ENCODE measurements at regions not wholly inside any gene's neighbourhood (a gene's known extent, or its start where the extent isn't known, plus 50 kb on each side); places are given as distances from the start of the nearest gene placed in this dataset.

DNA sequence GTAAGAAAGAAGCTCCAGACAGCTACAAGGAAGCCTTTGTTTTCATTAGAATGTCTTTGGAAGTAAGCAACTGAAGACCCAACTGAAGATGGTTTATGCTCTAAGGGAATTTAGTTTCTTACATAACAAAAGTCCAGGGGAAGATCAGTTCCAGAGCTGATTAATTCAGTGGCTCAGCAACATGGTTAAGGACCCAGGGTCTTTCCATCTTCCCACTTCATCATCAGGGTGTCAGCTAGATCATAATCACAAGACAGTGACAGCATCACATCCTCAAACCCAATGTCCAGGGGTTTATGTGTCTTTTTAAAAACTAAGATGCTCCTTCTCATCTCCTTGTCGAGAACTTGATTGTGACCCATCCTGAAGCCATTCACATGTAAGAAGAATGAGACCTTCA is 119.7 kb upstream of the PRDM1 start (continued):
- TF ChIP-seq, protein P1, sequence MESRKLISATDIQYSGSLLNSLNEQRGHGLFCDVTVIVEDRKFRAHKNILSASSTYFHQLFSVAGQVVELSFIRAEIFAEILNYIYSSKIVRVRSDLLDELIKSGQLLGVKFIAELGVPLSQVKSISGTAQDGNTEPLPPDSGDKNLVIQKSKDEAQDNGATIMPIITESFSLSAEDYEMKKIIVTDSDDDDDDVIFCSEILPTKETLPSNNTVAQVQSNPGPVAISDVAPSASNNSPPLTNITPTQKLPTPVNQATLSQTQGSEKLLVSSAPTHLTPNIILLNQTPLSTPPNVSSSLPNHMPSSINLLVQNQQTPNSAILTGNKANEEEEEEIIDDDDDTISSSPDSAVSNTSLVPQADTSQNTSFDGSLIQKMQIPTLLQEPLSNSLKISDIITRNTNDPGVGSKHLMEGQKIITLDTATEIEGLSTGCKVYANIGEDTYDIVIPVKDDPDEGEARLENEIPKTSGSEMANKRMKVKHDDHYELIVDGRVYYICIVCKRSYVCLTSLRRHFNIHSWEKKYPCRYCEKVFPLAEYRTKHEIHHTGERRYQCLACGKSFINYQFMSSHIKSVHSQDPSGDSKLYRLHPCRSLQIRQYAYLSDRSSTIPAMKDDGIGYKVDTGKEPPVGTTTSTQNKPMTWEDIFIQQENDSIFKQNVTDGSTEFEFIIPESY (IDR thresholded peaks at IDR 0.05) = no peak

DNA sequence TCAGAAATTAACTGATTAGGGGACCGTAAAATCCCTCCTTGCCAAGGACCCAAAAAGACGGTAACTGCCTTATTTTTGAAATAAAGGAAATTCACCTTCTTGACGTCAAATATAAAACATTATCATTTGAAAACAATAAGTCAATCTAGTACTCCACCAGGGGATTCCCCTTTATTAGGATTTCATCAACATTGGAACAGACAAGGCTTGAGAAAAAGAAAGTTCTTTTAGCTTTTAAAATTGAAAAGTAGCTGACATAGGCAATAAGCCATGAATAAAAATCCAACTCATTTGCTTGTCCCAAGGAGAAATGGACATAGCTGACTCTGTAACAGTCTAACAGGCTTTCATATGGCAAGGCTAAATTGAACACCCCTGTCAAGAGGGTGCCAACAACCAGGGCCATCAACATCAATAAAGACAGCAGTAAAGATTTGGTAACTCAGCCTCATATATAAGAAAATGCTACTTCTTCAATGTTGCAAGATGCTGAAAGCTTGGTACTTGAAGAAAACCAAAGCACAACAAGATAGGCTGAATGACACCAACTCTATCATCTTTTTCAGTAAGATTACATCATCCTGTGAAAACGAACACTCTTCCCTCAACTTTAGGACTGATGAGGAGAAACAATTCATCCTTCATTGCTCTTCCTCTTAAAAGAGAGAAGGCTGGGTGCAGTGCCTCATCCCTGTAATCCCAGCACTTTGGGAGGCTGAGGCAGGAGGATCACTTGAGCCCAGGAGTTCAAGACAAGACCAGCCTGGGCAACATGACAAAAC is 121.0 kb upstream of the PRDM1 start:
- Histone ChIP-seq H3K36me3 (ENCODE audit: control insufficient read depth in 4 of 4, insufficient read depth in 3 of 4, low read depth in 1 of 4, low read length in 3 of 4) (no peaks in the 10 kb centered on the region), H3K27ac (ENCODE audit: low read depth in 1 of 2, low read length in 2 of 2) (no peak overlapping the region), H3K9me3 (ENCODE audit: control insufficient read depth in 4 of 4, low read length in 3 of 4) (no peaks in the 10 kb centered on the region), H3K9ac (ENCODE audit: low read depth in 1 of 2, low read length in 2 of 2) (no peak overlapping the region), H3K4me1 (ENCODE audit: control insufficient read depth in 4 of 4, insufficient read depth in 4 of 4, low read length in 3 of 4) (no peaks in the 10 kb centered on the region), H3K27me3 (ENCODE audit: control insufficient read depth in 4 of 4, insufficient read depth in 4 of 4, low read length in 3 of 4) (no peaks in the 10 kb centered on the region), H3K4me3 (ENCODE audit: low read depth in 1 of 3, low read length in 3 of 3) (no peak overlapping the region)
- no peak for DNase-seq (ENCODE audit: low spot score)
- TF ChIP-seq RAD21 (IDR thresholded peaks at IDR 0.05) = no peak
- no peak for TF ChIP-seq RXRA (IDR thresholded peaks at IDR 0.05)
- TF ChIP-seq, protein P2, sequence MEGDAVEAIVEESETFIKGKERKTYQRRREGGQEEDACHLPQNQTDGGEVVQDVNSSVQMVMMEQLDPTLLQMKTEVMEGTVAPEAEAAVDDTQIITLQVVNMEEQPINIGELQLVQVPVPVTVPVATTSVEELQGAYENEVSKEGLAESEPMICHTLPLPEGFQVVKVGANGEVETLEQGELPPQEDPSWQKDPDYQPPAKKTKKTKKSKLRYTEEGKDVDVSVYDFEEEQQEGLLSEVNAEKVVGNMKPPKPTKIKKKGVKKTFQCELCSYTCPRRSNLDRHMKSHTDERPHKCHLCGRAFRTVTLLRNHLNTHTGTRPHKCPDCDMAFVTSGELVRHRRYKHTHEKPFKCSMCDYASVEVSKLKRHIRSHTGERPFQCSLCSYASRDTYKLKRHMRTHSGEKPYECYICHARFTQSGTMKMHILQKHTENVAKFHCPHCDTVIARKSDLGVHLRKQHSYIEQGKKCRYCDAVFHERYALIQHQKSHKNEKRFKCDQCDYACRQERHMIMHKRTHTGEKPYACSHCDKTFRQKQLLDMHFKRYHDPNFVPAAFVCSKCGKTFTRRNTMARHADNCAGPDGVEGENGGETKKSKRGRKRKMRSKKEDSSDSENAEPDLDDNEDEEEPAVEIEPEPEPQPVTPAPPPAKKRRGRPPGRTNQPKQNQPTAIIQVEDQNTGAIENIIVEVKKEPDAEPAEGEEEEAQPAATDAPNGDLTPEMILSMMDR (IDR thresholded peaks at IDR 0.05; ENCODE audit: low read depth, low read length, missing input control) = no peak
- 73% methylated on average over 4 of the region's 4 CpGs for WGBS

DNA sequence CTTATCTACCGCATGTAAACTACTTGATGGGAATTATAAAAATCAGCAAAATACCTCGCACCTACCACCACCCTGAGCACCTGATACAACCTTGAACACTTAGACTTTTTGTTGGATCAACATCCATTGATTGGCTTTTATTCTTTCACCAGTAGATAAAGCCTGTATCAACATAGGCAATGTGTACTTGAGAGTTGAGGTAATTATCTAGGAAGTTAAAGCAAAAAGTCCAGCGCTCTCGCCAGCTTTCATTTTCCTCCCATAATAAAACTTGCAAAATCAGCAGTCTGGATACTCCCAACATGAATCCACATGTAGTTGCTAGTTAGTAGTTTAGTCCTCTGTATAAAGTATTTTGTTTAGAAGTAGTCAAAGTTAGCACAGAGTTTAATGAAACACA is 132.0 kb upstream of the PRDM1 start:
- no peak for DNase-seq (ENCODE audit: low spot score)
- 46% methylated on average over 4 of the region's 4 CpGs for WGBS
- no peaks in the 10 kb centered on the region for H3K9me3 ChIP-seq (ENCODE audit: control insufficient read depth in 4 of 4, low read length in 3 of 4)
- no peaks in the 10 kb centered on the region for H3K4me1 ChIP-seq (ENCODE audit: control insufficient read depth in 4 of 4, insufficient read depth in 4 of 4, low read length in 3 of 4)
- no peaks in the 10 kb centered on the region for H3K36me3 ChIP-seq (ENCODE audit: control insufficient read depth in 4 of 4, insufficient read depth in 3 of 4, low read depth in 1 of 4, low read length in 3 of 4)
- H3K27me3 ChIP-seq (ENCODE audit: control insufficient read depth in 4 of 4, insufficient read depth in 4 of 4, low read length in 3 of 4) = peaks cover 0 to 2% (median 0%) of the 10 kb centered on the region in 4 donors
- H3K4me3 ChIP-seq (ENCODE audit: low read depth in 1 of 3, low read length in 3 of 3) = no peak overlapping the region
- H3K9ac ChIP-seq (ENCODE audit: low read depth in 1 of 2, low read length in 2 of 2) = no peak overlapping the region
- TF ChIP-seq, protein P3, sequence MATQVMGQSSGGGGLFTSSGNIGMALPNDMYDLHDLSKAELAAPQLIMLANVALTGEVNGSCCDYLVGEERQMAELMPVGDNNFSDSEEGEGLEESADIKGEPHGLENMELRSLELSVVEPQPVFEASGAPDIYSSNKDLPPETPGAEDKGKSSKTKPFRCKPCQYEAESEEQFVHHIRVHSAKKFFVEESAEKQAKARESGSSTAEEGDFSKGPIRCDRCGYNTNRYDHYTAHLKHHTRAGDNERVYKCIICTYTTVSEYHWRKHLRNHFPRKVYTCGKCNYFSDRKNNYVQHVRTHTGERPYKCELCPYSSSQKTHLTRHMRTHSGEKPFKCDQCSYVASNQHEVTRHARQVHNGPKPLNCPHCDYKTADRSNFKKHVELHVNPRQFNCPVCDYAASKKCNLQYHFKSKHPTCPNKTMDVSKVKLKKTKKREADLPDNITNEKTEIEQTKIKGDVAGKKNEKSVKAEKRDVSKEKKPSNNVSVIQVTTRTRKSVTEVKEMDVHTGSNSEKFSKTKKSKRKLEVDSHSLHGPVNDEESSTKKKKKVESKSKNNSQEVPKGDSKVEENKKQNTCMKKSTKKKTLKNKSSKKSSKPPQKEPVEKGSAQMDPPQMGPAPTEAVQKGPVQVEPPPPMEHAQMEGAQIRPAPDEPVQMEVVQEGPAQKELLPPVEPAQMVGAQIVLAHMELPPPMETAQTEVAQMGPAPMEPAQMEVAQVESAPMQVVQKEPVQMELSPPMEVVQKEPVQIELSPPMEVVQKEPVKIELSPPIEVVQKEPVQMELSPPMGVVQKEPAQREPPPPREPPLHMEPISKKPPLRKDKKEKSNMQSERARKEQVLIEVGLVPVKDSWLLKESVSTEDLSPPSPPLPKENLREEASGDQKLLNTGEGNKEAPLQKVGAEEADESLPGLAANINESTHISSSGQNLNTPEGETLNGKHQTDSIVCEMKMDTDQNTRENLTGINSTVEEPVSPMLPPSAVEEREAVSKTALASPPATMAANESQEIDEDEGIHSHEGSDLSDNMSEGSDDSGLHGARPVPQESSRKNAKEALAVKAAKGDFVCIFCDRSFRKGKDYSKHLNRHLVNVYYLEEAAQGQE (IDR thresholded peaks at IDR 0.05) = no peak
- no peak for TF ChIP-seq EGR1 (IDR thresholded peaks at IDR 0.05; ENCODE audit: low read depth in 2 of 2)
- no peak for TF ChIP-seq FOXA1 (IDR thresholded peaks at IDR 0.05)
- no peak for TF ChIP-seq JUND (IDR thresholded peaks at IDR 0.05)
- TF ChIP-seq, protein P2 (IDR thresholded peaks at IDR 0.05; ENCODE audit: low read depth, low read length, missing input control) = no peak
- TF ChIP-seq GABPA (IDR thresholded peaks at IDR 0.05 in 1 of 2, conservative IDR thresholded peaks at IDR 0.05 in 1 of 2) = no peak
- TF ChIP-seq NR2F2 (IDR thresholded peaks at IDR 0.05) = no peak
- TF ChIP-seq, protein P1 (IDR thresholded peaks at IDR 0.05) = no peak
- TF ChIP-seq HNF4G (IDR thresholded peaks at IDR 0.05) = no peak
- no peak for TF ChIP-seq TAF1 (conservative IDR thresholded peaks at IDR 0.05)
- no peak for TF ChIP-seq FOXA2 (IDR thresholded peaks at IDR 0.05)
- no peak for TF ChIP-seq RAD21 (IDR thresholded peaks at IDR 0.05)
- no peak for TF ChIP-seq HNF4A (conservative IDR thresholded peaks at IDR 0.05)
- TF ChIP-seq, protein P4, sequence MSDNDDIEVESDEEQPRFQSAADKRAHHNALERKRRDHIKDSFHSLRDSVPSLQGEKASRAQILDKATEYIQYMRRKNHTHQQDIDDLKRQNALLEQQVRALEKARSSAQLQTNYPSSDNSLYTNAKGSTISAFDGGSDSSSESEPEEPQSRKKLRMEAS (IDR thresholded peaks at IDR 0.05) = no peak
- TF ChIP-seq, protein P5, sequence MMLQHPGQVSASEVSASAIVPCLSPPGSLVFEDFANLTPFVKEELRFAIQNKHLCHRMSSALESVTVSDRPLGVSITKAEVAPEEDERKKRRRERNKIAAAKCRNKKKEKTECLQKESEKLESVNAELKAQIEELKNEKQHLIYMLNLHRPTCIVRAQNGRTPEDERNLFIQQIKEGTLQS (IDR thresholded peaks at IDR 0.05) = no peak
- H3K27ac ChIP-seq (ENCODE audit: low read depth in 1 of 2, low read length in 2 of 2) = no peak overlapping the region
